Activated CD8-positive, alpha-beta T cell treated with anti-CD3 and anti-CD28 coated beads, Interleukin-2, amount 10 ng/mL, durations not matched to agents 7 days and 5 days (primary cell): ENCODE measurements at regions not wholly inside any gene's neighbourhood (a gene's known extent, or its start where the extent isn't known, plus 50 kb on each side); places are given as distances from the start of the nearest gene placed in this dataset.

Experiments used
- ATAC-seq: fragments of 150-1000 bp; cut with Tn5 transposase; one replicate; pipeline ENCODE4 v1.10.0; 2021; ENCODE audit warnings: moderate library complexity
- CTCF ChIA-PET: fragments of 350-600 bp; sonication (Branson Sonifier 250); formaldehyde crosslinking; loops from one replicate; lab custom pipeline; 2021; ENCODE audit warnings: antibody characterized with exemption; lab: Charles Lee
- POLR2A ChIA-PET: fragments of 350-600 bp; sonication (Branson Sonifier 250); formaldehyde crosslinking; loops from one replicate; lab custom pipeline; 2021; ENCODE audit warnings: antibody characterized with exemption; lab: Charles Lee
- DNase-seq: peaks from one replicate; pipeline ENCODE4 v3.0.0-alpha.2; 2020
- H3K27ac Mint-ChIP-seq: one replicate; pipeline ENCODE4 v1.8.0; 2021; ENCODE audit warnings: mild to moderate bottlenecking, mixed read lengths
- H3K27me3 Mint-ChIP-seq: one replicate; pipeline ENCODE4 v1.8.0; 2021; ENCODE audit warnings: low read depth, mixed read lengths
- H3K36me3 Mint-ChIP-seq: one replicate; pipeline ENCODE4 v1.8.0; 2021; ENCODE audit warnings: low read depth, mixed read lengths
- H3K4me1 Mint-ChIP-seq: one replicate; pipeline ENCODE4 v1.8.0; 2021; ENCODE audit warnings: low read depth, mixed read lengths
- H3K4me3 Mint-ChIP-seq: one replicate; pipeline ENCODE4 v1.8.0; 2021; ENCODE audit warnings: mild to moderate bottlenecking, mixed read lengths
- H3K9me3 Mint-ChIP-seq: one replicate; pipeline ENCODE4 v1.8.0; 2022; ENCODE audit warnings: mixed read lengths; ENCODE audit not compliant: insufficient read depth

DNA sequence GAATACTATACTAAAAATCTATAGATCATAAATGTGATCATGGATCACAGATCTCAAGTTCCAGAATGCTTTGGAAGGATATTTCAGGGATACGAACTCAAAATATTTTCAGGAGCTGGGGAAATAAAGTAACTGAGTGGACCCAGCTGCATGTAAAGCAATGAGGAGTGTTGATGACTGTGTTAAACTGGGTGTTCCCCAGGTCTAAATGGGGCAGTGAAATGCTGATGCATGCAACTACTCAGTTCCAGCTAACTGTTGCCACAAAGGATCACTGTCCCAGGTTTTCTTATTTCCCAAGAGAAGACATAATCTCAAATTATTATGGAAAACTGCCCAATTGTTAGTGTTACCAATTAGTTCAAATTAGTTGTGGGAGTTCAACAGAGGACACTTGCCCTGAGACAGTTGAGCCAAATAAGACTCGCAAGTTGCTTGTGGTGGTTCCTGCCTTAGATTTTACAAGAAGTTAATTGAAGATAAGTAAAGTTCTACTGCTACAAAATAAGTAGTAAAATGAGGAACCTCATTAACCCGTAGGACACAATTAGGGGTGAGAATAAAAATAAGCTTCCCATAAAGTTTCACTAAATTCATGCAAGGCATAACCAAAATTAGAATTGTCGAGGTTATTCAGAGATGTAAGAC is 66.3 kb upstream of the IL12A start:
- ChIA-PET POLR2A (no interaction called here), CTCF (interaction anchor here (0.6 kb wide), 2 partner anchors 24 to 1896 kb away, joined by 3 read pairs; no protein-coding TSS in a partner anchor)
- Mint-ChIP-seq H3K27ac (no peak overlapping the region), H3K27me3 (peaks cover 11% of the 10 kb centered on the region), H3K4me3 (no peak overlapping the region), H3K36me3 (no peaks in the 10 kb centered on the region), H3K4me1 (no peaks in the 10 kb centered on the region), H3K9me3 (no peaks in the 10 kb centered on the region)
- ATAC-seq, result no peak
- no peak for DNase-seq

DNA sequence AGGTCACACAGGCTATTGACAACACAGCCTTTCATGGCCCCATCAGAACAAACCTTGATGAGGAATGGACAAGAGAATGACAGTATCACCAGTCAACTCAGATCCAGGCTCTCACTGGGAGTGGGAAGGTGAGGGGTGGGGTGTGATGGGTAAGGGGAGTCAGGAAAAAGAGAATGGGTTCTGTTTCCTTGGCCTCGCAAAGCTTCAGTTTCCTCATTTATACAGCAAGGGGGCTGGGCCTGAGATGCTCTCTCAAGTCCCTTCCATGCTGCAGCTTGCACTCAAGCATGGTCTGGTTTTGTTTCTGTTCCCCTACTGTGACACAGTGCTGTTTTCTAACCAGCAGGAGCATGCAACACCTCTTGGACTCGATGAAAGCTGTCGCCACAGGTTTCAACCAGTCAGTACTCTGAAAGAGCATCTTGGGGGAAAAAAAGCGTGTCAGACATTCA is 65.7 kb upstream of the IL12A start:
- Mint-ChIP-seq H3K36me3 (no peaks in the 10 kb centered on the region), H3K27me3 (peaks cover 7% of the 10 kb centered on the region), H3K9me3 (no peaks in the 10 kb centered on the region), H3K4me1 (no peaks in the 10 kb centered on the region), H3K4me3 (no peak overlapping the region), H3K27ac (no peak overlapping the region)
- ChIA-PET POLR2A (interaction anchor here (0.6 kb wide), 1 partner anchor 21 kb away, joined by 3 read pairs; no protein-coding TSS in a partner anchor), CTCF (interaction anchor here (0.6 kb wide), 2 partner anchors 24 to 1895 kb away, joined by 3 read pairs; no protein-coding TSS in a partner anchor)
- DNase-seq (no peak), ATAC-seq (no peak)

DNA sequence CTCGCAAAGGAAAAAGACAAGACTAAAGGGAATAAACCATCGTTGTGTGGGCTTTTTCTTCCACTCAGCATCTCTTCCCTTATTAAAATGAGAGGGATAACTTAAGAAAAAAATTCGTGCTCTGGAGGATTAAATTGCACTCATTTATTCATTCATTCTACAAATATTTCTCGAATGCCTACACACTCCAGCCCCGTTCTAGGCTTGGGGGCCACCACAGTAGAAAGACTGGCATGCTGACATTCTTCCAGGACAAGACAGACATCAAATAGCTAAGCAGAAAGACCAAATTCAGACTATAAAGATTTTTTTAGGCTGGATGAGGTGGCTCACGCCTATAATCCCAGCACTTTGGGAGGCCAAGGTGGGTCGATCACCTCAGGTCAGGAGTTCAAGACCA is 65.3 kb upstream of the IL12A start:
- Mint-ChIP-seq H3K4me3 (no peak overlapping the region), H3K27ac (no peak overlapping the region), H3K4me1 (no peaks in the 10 kb centered on the region), H3K27me3 (peaks cover 7% of the 10 kb centered on the region), H3K9me3 (no peaks in the 10 kb centered on the region), H3K36me3 (no peaks in the 10 kb centered on the region)
- ATAC-seq (no peak), DNase-seq (no peak)
- ChIA-PET CTCF (no interaction called here), POLR2A (interaction anchor here (0.6 kb wide), 1 partner anchor 20 kb away, joined by 3 read pairs; no protein-coding TSS in a partner anchor)

DNA sequence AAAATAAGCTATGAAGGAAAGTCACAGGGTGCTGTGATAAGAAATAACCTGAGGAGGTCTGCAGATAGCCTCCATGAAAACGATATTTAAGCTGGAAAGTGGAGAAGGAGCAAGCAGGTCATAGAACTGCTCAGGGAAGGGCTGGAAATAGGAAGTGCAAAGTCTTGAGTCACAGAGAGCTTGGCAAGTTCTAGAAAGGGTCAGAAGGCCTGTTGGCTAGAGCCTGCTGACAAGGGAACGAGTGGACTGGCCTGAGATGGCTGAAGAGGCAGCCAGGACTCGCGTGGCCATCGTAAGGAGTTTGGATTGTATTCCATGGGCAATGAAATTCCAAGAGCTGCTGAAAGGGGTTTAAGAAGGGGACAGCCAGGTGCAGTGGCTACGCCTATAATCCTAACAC is 64.7 kb upstream of the IL12A start:
- H3K4me3 Mint-ChIP-seq, result no peak overlapping the region
- CTCF ChIA-PET, result no interaction called here
- no peaks in the 10 kb centered on the region for H3K4me1 Mint-ChIP-seq
- no peaks in the 10 kb centered on the region for H3K36me3 Mint-ChIP-seq
- DNase-seq (no peak), ATAC-seq (no peak)
- no peaks in the 10 kb centered on the region for H3K9me3 Mint-ChIP-seq
- no peak overlapping the region for H3K27ac Mint-ChIP-seq
- peaks cover 7% of the 10 kb centered on the region for H3K27me3 Mint-ChIP-seq
- POLR2A ChIA-PET, result no interaction called here

DNA sequence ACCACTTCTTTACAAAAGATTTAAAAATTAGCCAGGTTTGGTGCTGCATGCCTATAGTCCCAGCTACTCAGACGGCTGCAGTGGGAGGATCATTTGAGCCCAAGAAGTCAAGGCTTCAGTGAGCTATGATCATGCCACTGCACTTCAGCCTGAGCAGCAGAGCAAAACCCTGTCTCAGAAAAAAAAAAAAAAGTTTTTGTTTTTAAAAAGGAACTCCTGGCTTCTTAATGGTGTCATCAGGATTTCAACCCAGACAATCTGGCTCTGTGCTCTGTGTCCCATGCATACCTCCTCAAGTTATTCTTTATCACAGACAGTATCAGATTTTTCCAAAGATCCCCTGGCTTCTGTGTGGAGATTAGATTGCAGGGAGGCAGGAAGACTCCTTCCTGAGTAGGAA is 64.2 kb upstream of the IL12A start:
- no peaks in the 10 kb centered on the region for H3K9me3 Mint-ChIP-seq
- DNase-seq, result no peak
- no peaks in the 10 kb centered on the region for H3K36me3 Mint-ChIP-seq
- ATAC-seq, result no peak
- H3K4me3 Mint-ChIP-seq, result no peak overlapping the region
- ChIA-PET CTCF (no interaction called here), POLR2A (no interaction called here)
- peaks cover 5% of the 10 kb centered on the region for H3K27me3 Mint-ChIP-seq
- peaks cover 2% of the 10 kb centered on the region for H3K4me1 Mint-ChIP-seq
- no peak overlapping the region for H3K27ac Mint-ChIP-seq

DNA sequence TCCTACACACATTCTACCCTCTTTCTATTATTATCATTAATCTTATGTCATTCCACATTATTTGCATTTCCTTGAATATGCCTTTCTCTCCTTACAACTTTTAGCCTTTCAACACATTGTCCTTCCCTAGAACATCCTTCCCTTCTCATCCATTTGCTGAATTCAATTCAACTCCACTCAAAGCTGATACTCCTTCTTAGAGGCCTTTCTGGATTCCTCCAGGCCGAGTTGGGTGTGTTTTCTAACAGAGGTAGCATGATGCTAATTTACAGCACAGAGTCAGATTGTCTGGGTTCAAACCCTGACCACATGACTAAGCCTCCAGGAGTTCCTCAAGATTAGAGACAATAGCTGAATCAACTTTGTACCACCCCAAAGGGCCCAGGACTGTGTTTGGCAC is 63.4 kb upstream of the IL12A start:
- no peaks in the 10 kb centered on the region for H3K9me3 Mint-ChIP-seq
- H3K27ac Mint-ChIP-seq, result no peak overlapping the region
- peaks cover 4% of the 10 kb centered on the region for H3K4me1 Mint-ChIP-seq
- ChIA-PET POLR2A (no interaction called here), CTCF (no interaction called here)
- DNase-seq (no peak), ATAC-seq (no peak)
- H3K27me3 Mint-ChIP-seq, result peaks cover under 1% of the 10 kb centered on the region
- H3K4me3 Mint-ChIP-seq, result no peak overlapping the region
- no peaks in the 10 kb centered on the region for H3K36me3 Mint-ChIP-seq

DNA sequence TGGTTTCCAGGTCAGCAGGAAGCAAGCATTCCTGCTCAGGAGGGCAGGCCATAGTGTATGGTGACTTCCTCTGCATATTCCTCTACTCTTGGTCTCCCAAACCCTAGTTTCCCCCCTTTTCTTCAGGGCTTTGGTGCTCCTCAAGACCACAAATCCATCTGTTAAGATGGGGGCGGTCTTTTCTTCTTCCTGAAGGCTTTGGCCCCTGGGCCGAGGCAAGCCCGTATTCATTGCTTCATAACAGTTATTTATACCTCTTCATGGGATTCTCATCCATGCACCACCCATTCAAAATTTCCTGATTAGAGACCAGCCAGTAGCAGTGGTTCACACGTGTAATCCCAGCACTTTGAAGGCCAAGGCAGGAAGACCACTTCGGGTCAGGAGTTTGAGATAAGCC is 62.1 kb upstream of the IL12A start:
- ChIA-PET CTCF (no interaction called here), POLR2A (no interaction called here)
- H3K4me3 Mint-ChIP-seq, result no peak overlapping the region
- H3K27me3 Mint-ChIP-seq, result no peaks in the 10 kb centered on the region
- no peak for DNase-seq
- H3K36me3 Mint-ChIP-seq, result no peaks in the 10 kb centered on the region
- no peaks in the 10 kb centered on the region for H3K9me3 Mint-ChIP-seq
- H3K4me1 Mint-ChIP-seq, result peaks cover 4% of the 10 kb centered on the region
- no peak for ATAC-seq
- no peak overlapping the region for H3K27ac Mint-ChIP-seq

DNA sequence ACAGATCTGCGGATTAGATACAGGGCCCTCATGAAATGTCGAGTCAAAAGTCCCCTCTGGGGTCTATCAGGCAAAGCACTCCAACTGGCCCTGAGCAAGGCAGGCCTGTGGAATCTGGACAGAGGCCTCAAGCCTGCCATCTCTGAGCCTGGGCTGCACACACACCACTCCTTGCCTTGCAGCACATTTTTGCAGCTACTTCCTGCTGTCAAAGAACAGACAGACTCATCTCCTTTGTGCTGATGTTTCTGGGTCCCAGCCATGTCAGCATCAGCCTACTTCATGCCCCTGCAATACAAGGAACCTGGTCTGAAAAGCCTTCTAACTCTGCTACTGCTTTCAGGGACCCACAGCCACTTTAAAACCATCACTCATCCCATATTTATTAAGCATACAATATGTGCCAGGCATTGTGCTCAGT is 60.6 kb upstream of the IL12A start:
- Mint-ChIP-seq H3K27ac (no peak overlapping the region), H3K9me3 (peaks cover 2% of the 10 kb centered on the region), H3K27me3 (no peaks in the 10 kb centered on the region), H3K4me1 (peaks cover 4% of the 10 kb centered on the region), H3K4me3 (no peak overlapping the region), H3K36me3 (no peaks in the 10 kb centered on the region)
- ChIA-PET POLR2A (no interaction called here), CTCF (no interaction called here)
- ATAC-seq (no peak), DNase-seq (no peak)

DNA sequence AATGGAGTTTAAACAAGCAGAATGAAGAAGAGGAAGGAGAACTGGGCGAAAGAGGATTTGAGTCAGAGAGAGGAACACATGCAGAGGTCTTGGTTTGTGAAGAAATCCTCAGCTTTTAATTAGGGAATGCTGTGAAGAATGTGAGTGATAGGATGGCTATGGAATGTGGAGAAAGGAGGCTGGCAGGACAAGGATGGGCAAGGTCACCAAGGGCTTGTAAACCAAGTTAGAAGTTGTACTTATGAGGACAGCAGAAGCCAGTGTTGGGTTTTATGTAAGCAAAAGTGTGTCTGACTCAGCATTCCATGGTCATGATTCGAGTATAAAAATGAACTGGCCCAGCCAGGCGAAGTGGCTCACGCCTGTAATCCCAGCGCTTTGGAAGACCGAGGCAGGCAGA is 60.0 kb upstream of the IL12A start:
- no peak for ATAC-seq
- no peak overlapping the region for H3K27ac Mint-ChIP-seq

DNA sequence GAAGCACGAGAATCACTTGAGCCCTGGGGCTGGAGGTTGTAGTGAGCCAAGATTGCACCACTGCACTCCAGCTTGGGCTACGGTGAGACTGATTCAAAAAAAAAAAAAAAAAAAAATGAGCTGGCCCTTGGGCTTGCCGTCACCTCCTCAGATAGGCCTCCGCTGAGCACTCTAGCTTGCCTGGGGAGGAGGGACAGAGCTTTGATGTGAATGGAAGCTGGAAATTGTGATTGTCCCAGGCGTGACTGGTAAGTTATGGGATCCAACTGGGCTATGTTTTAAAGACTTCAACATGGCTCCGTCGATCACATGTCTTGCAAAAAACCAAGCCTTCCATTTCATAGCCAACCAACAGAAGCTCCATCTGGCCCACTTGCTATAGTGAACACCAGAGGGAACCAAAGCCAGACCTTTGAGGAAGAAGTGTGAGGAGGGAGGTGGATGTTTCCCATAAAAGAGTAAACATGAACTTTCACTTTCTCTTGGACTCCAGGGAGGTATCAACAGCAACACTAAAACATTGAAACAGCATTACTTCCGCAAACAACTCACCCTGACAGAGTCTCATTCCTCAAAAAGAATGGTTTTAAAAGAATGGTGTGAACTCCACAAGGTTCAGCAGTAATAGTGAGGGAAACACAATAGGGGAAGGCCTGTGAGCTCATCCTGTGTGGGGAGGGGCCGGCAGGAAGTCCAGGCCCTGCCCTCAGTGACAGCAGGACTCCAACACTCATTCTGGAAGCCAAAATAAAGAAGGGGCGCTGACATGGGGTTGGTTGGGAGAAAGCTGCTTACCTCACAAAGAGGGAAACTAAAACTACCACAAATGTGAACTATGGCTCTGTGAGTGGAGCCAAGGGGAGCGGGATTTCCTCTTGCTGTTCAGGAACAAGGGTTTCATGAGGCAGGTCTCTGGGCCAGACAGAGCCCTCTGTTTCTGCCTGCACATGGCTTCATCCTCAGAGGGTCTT is 59.2 kb upstream of the IL12A start:
- Mint-ChIP-seq H3K27me3 (no peaks in the 10 kb centered on the region), H3K9me3 (peaks cover 9% of the 10 kb centered on the region), H3K4me1 (peaks cover 4% of the 10 kb centered on the region), H3K27ac (no peak overlapping the region), H3K36me3 (no peaks in the 10 kb centered on the region), H3K4me3 (no peak overlapping the region)
- ATAC-seq (no peak), DNase-seq (no peak)
- ChIA-PET CTCF (interaction anchor here (0.6 to 1.7 kb wide), 2 partner anchors 77 to 103 kb away, joined by 3 read pairs; no protein-coding TSS in a partner anchor), POLR2A (no interaction called here)

More for the DNA sequence above, 60.0 kb upstream of the IL12A start:
- ChIA-PET CTCF (interaction anchor here (1.7 kb wide), 1 partner anchor 78 kb away, joined by 3 read pairs; no protein-coding TSS in a partner anchor), POLR2A (no interaction called here)
- H3K36me3 Mint-ChIP-seq, result no peaks in the 10 kb centered on the region
- no peaks in the 10 kb centered on the region for H3K27me3 Mint-ChIP-seq
- peaks cover 4% of the 10 kb centered on the region for H3K4me1 Mint-ChIP-seq
- H3K9me3 Mint-ChIP-seq, result peaks cover 8% of the 10 kb centered on the region
- DNase-seq, result no peak
- no peak overlapping the region for H3K4me3 Mint-ChIP-seq

DNA sequence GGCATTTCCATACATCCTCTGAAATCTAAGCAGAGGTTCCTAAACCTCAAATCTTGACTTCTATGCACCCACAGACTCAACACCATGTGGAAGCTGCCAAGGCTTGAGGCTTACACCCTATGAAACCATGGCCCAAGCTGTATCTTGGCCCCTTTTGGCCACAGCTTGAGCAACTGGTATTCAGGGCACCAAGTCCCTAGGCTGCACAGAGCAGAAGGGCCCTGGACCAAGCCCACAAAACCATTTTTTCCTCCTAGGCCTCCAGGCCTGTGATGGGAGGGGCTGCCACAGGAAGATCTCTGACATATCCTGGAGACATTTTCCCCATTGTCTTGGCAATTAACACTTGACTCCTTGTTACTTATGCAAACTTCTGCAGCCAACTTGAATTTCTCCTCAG is 54.4 kb upstream of the IL12A start:
- H3K4me3 Mint-ChIP-seq, result no peak overlapping the region
- POLR2A ChIA-PET, result no interaction called here
- H3K36me3 Mint-ChIP-seq, result peaks cover 2% of the 10 kb centered on the region
- peaks cover 4% of the 10 kb centered on the region for H3K4me1 Mint-ChIP-seq
- CTCF ChIA-PET, result no interaction called here
- no peaks in the 10 kb centered on the region for H3K27me3 Mint-ChIP-seq
- H3K27ac Mint-ChIP-seq, result no peak overlapping the region
- DNase-seq, result no peak
- no peak for ATAC-seq
- peaks cover 16% of the 10 kb centered on the region for H3K9me3 Mint-ChIP-seq

DNA sequence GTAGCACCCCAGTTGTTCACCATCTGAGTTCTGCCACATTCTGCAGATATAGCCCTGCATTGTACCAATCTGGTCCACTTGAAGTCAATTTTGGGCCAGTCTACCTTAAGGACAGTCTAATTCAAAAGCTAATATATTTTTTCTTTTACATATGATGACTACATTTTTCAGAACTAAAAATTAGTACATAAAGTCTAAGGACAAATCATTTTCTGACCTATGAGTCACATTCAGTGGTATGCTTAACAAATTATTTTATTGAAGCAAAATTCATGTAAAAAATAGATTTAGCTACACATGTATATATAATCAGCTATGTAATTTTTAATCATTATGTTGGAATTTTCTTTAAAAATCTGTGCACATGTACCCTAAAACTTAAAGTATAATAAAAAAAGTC is 52.1 kb upstream of the IL12A start:
- ATAC-seq (no peak), DNase-seq (no peak)
- ChIA-PET CTCF (no interaction called here), POLR2A (no interaction called here)
- Mint-ChIP-seq H3K4me3 (no peak overlapping the region), H3K27me3 (no peaks in the 10 kb centered on the region), H3K27ac (no peak overlapping the region), H3K4me1 (peaks cover under 1% of the 10 kb centered on the region), H3K9me3 (peaks cover 16% of the 10 kb centered on the region), H3K36me3 (peaks cover 2% of the 10 kb centered on the region)
